BE2C (cell line): ENCODE measurements at regions not wholly inside any gene's neighbourhood (a gene's known extent, or its start where the extent isn't known, plus 50 kb on each side); places are given as distances from the start of the nearest gene placed in this dataset.

Experiments used
- DNase-seq: peaks from one replicate; pipeline ENCODE4 v3.0.0-alpha.2; 2020
- H3K27me3 ChIP-seq: fragments of 250-450 bp; sonication (Bioruptor Pico); 2 replicates; pipeline ENCODE4 v1.5.1; 2020; ENCODE audit warnings: mild to moderate bottlenecking
- H3K36me3 ChIP-seq: fragments of 250-450 bp; sonication (Bioruptor Pico); 2 replicates; pipeline ENCODE4 v1.5.1; 2020; ENCODE audit warnings: mild to moderate bottlenecking
- H3K4me1 ChIP-seq: fragments of 250-450 bp; sonication (Bioruptor Pico); 2 replicates; pipeline ENCODE4 v1.5.1; 2020
- H3K4me3 ChIP-seq: 2 replicates; pipeline ENCODE4 v1.5.1; 2011; ENCODE audit warnings: low read depth, low read length
- H3K9me3 ChIP-seq: fragments of 250-450 bp; sonication (Bioruptor Pico); 2 replicates; pipeline ENCODE4 v1.5.1; 2020
- CTCF ChIP-seq: IDR thresholded peaks from 2 replicates; pipeline ENCODE4 v1.5.1; 2012; ENCODE audit warnings: mild to moderate bottlenecking, low read depth, low read length

- DNase-seq, result no peak
- H3K4me1 ChIP-seq, result no peaks in the 10 kb centered on the region
- no peaks in the 10 kb centered on the region for H3K36me3 ChIP-seq
- H3K4me3 ChIP-seq, result no peak overlapping the region
- H3K9me3 ChIP-seq, result no peaks in the 10 kb centered on the region
- no peaks in the 10 kb centered on the region for H3K27me3 ChIP-seq
- no peak for TF ChIP-seq CTCF
Observed at GRCh38 chr1:177632923-177633615, 336.8 kb downstream of the SEC16B start.

GRCh38 chr1:177631770-177632169 lies 338.1 kb downstream of the SEC16B start:
- Histone ChIP-seq H3K4me1 (no peaks in the 10 kb centered on the region), H3K27me3 (no peaks in the 10 kb centered on the region), H3K9me3 (no peaks in the 10 kb centered on the region), H3K36me3 (no peaks in the 10 kb centered on the region), H3K4me3 (no peak overlapping the region)
- DNase-seq, result no peak
- TF ChIP-seq CTCF, result no peak

- Histone ChIP-seq H3K36me3 (no peaks in the 10 kb centered on the region), H3K9me3 (no peaks in the 10 kb centered on the region), H3K4me3 (no peak overlapping the region), H3K27me3 (no peaks in the 10 kb centered on the region), H3K4me1 (no peaks in the 10 kb centered on the region)
- no peak for TF ChIP-seq CTCF
- no peak for DNase-seq
Observed at GRCh38 chr1:177629526-177629925, 340.3 kb downstream of the SEC16B start.

GRCh38 chr1:177627148-177627910 lies 342.5 kb downstream of the SEC16B start:
- DNase-seq, result no peak
- Histone ChIP-seq H3K27me3 (no peaks in the 10 kb centered on the region), H3K4me3 (no peak overlapping the region), H3K9me3 (no peaks in the 10 kb centered on the region), H3K36me3 (no peaks in the 10 kb centered on the region), H3K4me1 (no peaks in the 10 kb centered on the region)
- no peak for TF ChIP-seq CTCF

- DNase-seq, result no peak
- TF ChIP-seq CTCF, result no peak
- Histone ChIP-seq H3K9me3 (no peaks in the 10 kb centered on the region), H3K27me3 (no peaks in the 10 kb centered on the region), H3K4me1 (no peaks in the 10 kb centered on the region), H3K36me3 (no peaks in the 10 kb centered on the region), H3K4me3 (no peak overlapping the region)
Observed at GRCh38 chr1:177620636-177621190, 349.1 kb downstream of the SEC16B start.

GRCh38 chr1:177615251-177615650 lies 354.6 kb downstream of the SEC16B start:
- Histone ChIP-seq H3K4me3 (no peak overlapping the region), H3K36me3 (no peaks in the 10 kb centered on the region), H3K4me1 (no peaks in the 10 kb centered on the region), H3K27me3 (no peaks in the 10 kb centered on the region), H3K9me3 (no peaks in the 10 kb centered on the region; the same call in 1 of the 2 replicates)
- no peak for DNase-seq
- no peak for TF ChIP-seq CTCF
